ENCODE measurements at regions not wholly inside any gene's neighbourhood (a gene's known extent, or its start where the extent isn't known, plus 50 kb on each side); places are given as distances from the start of the nearest gene placed in this dataset.

- Histone ChIP-seq H3K4me3 (ENCODE audit: low read length) (no peak overlapping the region), H3K9me3 (replicated peaks; ENCODE audit: low read length) (no peaks in the 10 kb centered on the region), H3K9ac (ENCODE audit: low read depth, low read length) (no peak overlapping the region), H3K36me3 (ENCODE audit: insufficient read depth, low read length) (no peaks in the 10 kb centered on the region), H3K27me3 (ENCODE audit: control insufficient read depth, insufficient read depth, low read length) (no peaks in the 10 kb centered on the region), H3K4me2 (ENCODE audit: low read length) (no peak overlapping the region), H3K4me1 (ENCODE audit: control insufficient read depth, insufficient read depth, low read length) (no peaks in the 10 kb centered on the region)
These were observed 750.2 kb upstream of the HS3ST1 start for GRCh38 chr4:12178614-12179610.

GRCh38 chr4:12177416-12177815, 748.7 kb upstream of the HS3ST1 start:
- Histone ChIP-seq H3K27me3 (ENCODE audit: control insufficient read depth, insufficient read depth, low read length) (no peaks in the 10 kb centered on the region), H3K4me3 (ENCODE audit: low read length) (no peak overlapping the region), H3K9ac (ENCODE audit: low read depth, low read length) (no peak overlapping the region), H3K9me3 (replicated peaks; ENCODE audit: low read length) (no peaks in the 10 kb centered on the region), H3K36me3 (ENCODE audit: insufficient read depth, low read length) (no peaks in the 10 kb centered on the region), H3K4me2 (ENCODE audit: low read length) (no peak overlapping the region), H3K4me1 (ENCODE audit: control insufficient read depth, insufficient read depth, low read length) (no peaks in the 10 kb centered on the region)

GRCh38 chr4:12173496-12173895, 744.8 kb upstream of the HS3ST1 start:
- H3K9ac ChIP-seq (ENCODE audit: low read depth, low read length): no peak overlapping the region
- H3K36me3 ChIP-seq (ENCODE audit: insufficient read depth, low read length): no peaks in the 10 kb centered on the region

GRCh38 chr4:12172198-12172973, 743.7 kb upstream of the HS3ST1 start:
- H3K4me1 ChIP-seq (ENCODE audit: control insufficient read depth, insufficient read depth, low read length): no peaks in the 10 kb centered on the region
- H3K9ac ChIP-seq (ENCODE audit: low read depth, low read length): no peak overlapping the region
- H3K36me3 ChIP-seq (ENCODE audit: insufficient read depth, low read length): no peaks in the 10 kb centered on the region
- no peak overlapping the region for H3K4me3 ChIP-seq (ENCODE audit: low read length)
- H3K4me2 ChIP-seq (ENCODE audit: low read length): no peak overlapping the region
- H3K9me3 ChIP-seq (replicated peaks; ENCODE audit: low read length): no peaks in the 10 kb centered on the region
- no peaks in the 10 kb centered on the region for H3K27me3 ChIP-seq (ENCODE audit: control insufficient read depth, insufficient read depth, low read length)

More at GRCh38 chr4:12173496-12173895, 744.8 kb upstream of the HS3ST1 start:
- Histone ChIP-seq H3K4me2 (ENCODE audit: low read length) (no peak overlapping the region), H3K9me3 (replicated peaks; ENCODE audit: low read length) (no peaks in the 10 kb centered on the region), H3K27me3 (ENCODE audit: control insufficient read depth, insufficient read depth, low read length) (no peaks in the 10 kb centered on the region), H3K4me3 (ENCODE audit: low read length) (no peak overlapping the region), H3K4me1 (ENCODE audit: control insufficient read depth, insufficient read depth, low read length) (no peaks in the 10 kb centered on the region)

GRCh38 chr4:12170308-12170707, 741.6 kb upstream of the HS3ST1 start:
- no peak overlapping the region for H3K4me3 ChIP-seq (ENCODE audit: low read length)
- H3K36me3 ChIP-seq (ENCODE audit: insufficient read depth, low read length): no peaks in the 10 kb centered on the region
- no peaks in the 10 kb centered on the region for H3K9me3 ChIP-seq (replicated peaks; ENCODE audit: low read length)
- no peak overlapping the region for H3K4me2 ChIP-seq (ENCODE audit: low read length)
- H3K4me1 ChIP-seq (ENCODE audit: control insufficient read depth, insufficient read depth, low read length): no peaks in the 10 kb centered on the region
- no peak overlapping the region for H3K9ac ChIP-seq (ENCODE audit: low read depth, low read length)
- H3K27me3 ChIP-seq (ENCODE audit: control insufficient read depth, insufficient read depth, low read length): no peaks in the 10 kb centered on the region

GRCh38 chr4:12165616-12166015, 736.9 kb upstream of the HS3ST1 start:
- Histone ChIP-seq H3K27me3 (ENCODE audit: control insufficient read depth, insufficient read depth, low read length) (no peaks in the 10 kb centered on the region), H3K4me1 (ENCODE audit: control insufficient read depth, insufficient read depth, low read length) (no peaks in the 10 kb centered on the region), H3K9ac (ENCODE audit: low read depth, low read length) (no peak overlapping the region), H3K4me3 (ENCODE audit: low read length) (no peak overlapping the region), H3K4me2 (ENCODE audit: low read length) (no peak overlapping the region), H3K36me3 (ENCODE audit: insufficient read depth, low read length) (no peaks in the 10 kb centered on the region), H3K9me3 (replicated peaks; ENCODE audit: low read length) (peaks cover 11% of the 10 kb centered on the region)

- Histone ChIP-seq H3K36me3 (ENCODE audit: insufficient read depth, low read length) (no peaks in the 10 kb centered on the region), H3K27me3 (ENCODE audit: control insufficient read depth, insufficient read depth, low read length) (no peaks in the 10 kb centered on the region), H3K9me3 (replicated peaks; ENCODE audit: low read length) (peaks cover 12% of the 10 kb centered on the region), H3K4me1 (ENCODE audit: control insufficient read depth, insufficient read depth, low read length) (no peaks in the 10 kb centered on the region), H3K4me2 (ENCODE audit: low read length) (no peak overlapping the region), H3K4me3 (ENCODE audit: low read length) (no peak overlapping the region), H3K9ac (ENCODE audit: low read depth, low read length) (no peak overlapping the region)
These were observed 717.6 kb upstream of the HS3ST1 start for GRCh38 chr4:12146339-12146738.

GRCh38 chr4:12145768-12146167, 717.1 kb upstream of the HS3ST1 start:
- no peak overlapping the region for H3K4me3 ChIP-seq (ENCODE audit: low read length)
- H3K27me3 ChIP-seq (ENCODE audit: control insufficient read depth, insufficient read depth, low read length): no peaks in the 10 kb centered on the region
- H3K9ac ChIP-seq (ENCODE audit: low read depth, low read length): no peak overlapping the region
- H3K4me2 ChIP-seq (ENCODE audit: low read length): no peak overlapping the region
- H3K36me3 ChIP-seq (ENCODE audit: insufficient read depth, low read length): no peaks in the 10 kb centered on the region
- H3K4me1 ChIP-seq (ENCODE audit: control insufficient read depth, insufficient read depth, low read length): no peaks in the 10 kb centered on the region
- peaks cover 12% of the 10 kb centered on the region for H3K9me3 ChIP-seq (replicated peaks; ENCODE audit: low read length)

- Histone ChIP-seq H3K4me1 (ENCODE audit: control insufficient read depth, insufficient read depth, low read length) (no peaks in the 10 kb centered on the region), H3K9ac (ENCODE audit: low read depth, low read length) (no peak overlapping the region), H3K9me3 (replicated peaks; ENCODE audit: low read length) (peaks cover 12% of the 10 kb centered on the region), H3K4me3 (ENCODE audit: low read length) (no peak overlapping the region), H3K4me2 (ENCODE audit: low read length) (no peak overlapping the region), H3K27me3 (ENCODE audit: control insufficient read depth, insufficient read depth, low read length) (no peaks in the 10 kb centered on the region), H3K36me3 (ENCODE audit: insufficient read depth, low read length) (no peaks in the 10 kb centered on the region)
These were observed 716.4 kb upstream of the HS3ST1 start for GRCh38 chr4:12145106-12145505.

- no peak overlapping the region for H3K4me2 ChIP-seq (ENCODE audit: low read length)
- H3K9ac ChIP-seq (ENCODE audit: low read depth, low read length): no peak overlapping the region
- no peaks in the 10 kb centered on the region for H3K4me1 ChIP-seq (ENCODE audit: control insufficient read depth, insufficient read depth, low read length)
- H3K27me3 ChIP-seq (ENCODE audit: control insufficient read depth, insufficient read depth, low read length): no peaks in the 10 kb centered on the region
- no peaks in the 10 kb centered on the region for H3K36me3 ChIP-seq (ENCODE audit: insufficient read depth, low read length)
- H3K9me3 ChIP-seq (replicated peaks; ENCODE audit: low read length): peaks cover 11% of the 10 kb centered on the region
- H3K4me3 ChIP-seq (ENCODE audit: low read length): no peak overlapping the region
These were observed 715.4 kb upstream of the HS3ST1 start for GRCh38 chr4:12144051-12144450.

GRCh38 chr4:12140864-12141263, 712.2 kb upstream of the HS3ST1 start:
- no peaks in the 10 kb centered on the region for H3K4me1 ChIP-seq (ENCODE audit: control insufficient read depth, insufficient read depth, low read length)
- no peaks in the 10 kb centered on the region for H3K36me3 ChIP-seq (ENCODE audit: insufficient read depth, low read length)
- no peak overlapping the region for H3K4me3 ChIP-seq (ENCODE audit: low read length)
- H3K9ac ChIP-seq (ENCODE audit: low read depth, low read length): no peak overlapping the region
- peaks cover 8% of the 10 kb centered on the region for H3K9me3 ChIP-seq (replicated peaks; ENCODE audit: low read length)
- H3K4me2 ChIP-seq (ENCODE audit: low read length): no peak overlapping the region
- no peaks in the 10 kb centered on the region for H3K27me3 ChIP-seq (ENCODE audit: control insufficient read depth, insufficient read depth, low read length)
